ENCODE measurements at regions not wholly inside any gene's neighbourhood (a gene's known extent, or its start where the extent isn't known, plus 50 kb on each side); places are given as distances from the start of the nearest gene placed in this dataset.

DNA sequence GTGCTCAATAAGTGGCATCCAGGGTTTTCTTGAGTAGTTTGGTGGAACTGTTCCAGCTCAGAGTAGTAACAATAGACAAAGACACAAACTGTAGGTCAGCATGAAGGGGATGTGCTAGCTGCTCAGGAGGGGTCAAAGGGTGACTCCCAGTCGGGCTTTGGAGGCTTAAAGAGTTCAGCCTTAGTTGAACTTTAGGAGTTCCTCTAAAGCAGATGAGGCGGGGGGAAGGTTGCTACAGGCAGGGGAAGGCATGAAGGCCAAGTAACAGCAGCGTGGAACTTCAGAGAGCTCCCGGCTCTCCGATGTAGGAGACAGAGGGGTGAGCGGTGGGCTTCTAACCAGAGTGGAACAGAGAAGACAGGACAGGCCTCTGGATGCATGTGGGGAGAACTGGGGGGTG, 115.5 kb upstream of the CD93 start:
- no peak for DNase-seq

GRCh38 chr20:23200914-23201313, 114.8 kb upstream of the CD93 start:
- DNase-seq: no peak

- DNase-seq: no peak
Observed at GRCh38 chr20:23200413-23200812, 114.3 kb upstream of the CD93 start.

DNA sequence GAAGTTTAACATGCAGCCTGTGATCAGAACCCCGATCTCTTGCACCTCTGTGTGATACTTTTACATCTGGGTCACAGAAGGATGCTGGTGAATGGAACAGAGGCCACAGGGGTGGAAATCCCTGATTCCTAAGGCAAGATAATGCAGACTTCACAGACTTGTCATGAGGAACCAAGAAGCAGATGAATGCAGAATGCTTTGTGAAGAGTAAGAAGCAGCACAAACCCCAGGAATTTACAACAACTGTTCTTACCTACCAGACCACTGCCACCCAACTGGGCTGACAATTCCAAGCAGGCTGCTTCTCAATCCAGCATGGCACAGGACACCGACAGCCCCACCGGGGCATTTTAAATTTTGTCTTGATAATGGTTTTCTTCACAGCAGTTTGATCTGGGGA, 113.2 kb upstream of the CD93 start:
- DNase-seq: no peak

GRCh38 chr20:23198815-23199214, 112.7 kb upstream of the CD93 start:
- no peak for DNase-seq

DNA sequence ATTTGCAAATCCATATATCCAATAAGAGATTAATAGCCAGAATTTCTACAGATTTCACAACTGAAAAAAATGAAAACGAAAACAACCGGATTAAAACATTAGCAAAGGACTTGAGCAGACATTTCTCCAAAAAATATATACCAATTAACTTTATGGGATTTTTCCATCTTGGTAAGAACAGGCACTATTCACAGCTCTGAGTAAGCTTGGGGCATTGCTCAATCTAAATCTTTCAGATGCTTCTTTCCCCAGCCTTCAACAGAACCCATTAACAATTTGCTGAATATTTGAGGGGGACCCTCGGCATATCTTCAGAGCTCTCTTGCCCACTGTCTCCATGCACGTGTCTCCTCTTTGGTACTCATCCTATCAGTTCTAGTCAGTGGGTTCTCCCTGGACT, 111.7 kb upstream of the CD93 start:
- DNase-seq: no peak

DNA sequence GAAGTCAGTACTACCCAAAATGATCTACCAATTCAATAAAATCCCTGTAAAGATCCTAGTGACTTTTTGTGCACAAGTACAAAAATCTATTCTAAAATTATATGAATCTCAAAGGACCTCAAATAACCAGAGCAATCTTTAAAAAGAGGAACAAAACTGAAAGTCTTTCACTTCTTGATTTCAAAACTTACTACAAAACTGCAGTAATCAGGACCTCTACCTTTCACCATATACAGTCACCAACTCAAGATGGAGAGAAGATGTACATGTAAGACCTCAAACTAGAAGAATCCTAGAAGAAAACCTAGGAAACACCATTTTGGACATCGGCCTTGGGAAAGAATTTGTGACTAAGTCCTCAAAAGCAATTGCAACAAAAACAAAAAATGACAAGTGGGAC, 109.5 kb upstream of the CD93 start:
- no peak for DNase-seq

- DNase-seq: no peak
Observed at GRCh38 chr20:23193801-23194384, 107.8 kb upstream of the CD93 start.

GRCh38 chr20:23192469-23192868, 106.3 kb upstream of the CD93 start:
- no peak for DNase-seq

DNA sequence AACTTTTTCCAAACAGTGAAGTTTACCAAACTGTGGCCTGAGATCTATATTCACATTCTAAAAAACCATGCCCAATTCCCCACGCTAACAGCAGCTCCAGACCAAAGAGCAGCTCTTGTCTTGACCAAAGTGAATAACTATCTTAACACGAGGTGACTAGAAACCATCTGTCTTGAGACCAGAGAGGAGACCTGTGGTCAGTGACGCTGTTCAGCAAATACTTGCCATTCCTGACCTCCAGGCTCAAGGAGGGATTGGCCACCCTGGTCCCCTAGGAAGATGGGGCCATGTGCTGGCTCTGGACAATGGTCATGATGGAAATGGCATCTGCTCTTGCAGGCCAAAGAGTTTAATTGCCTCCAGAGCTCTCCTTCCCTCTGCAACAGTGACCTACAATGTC, 104.4 kb upstream of the CD93 start:
- no peak for DNase-seq

DNA sequence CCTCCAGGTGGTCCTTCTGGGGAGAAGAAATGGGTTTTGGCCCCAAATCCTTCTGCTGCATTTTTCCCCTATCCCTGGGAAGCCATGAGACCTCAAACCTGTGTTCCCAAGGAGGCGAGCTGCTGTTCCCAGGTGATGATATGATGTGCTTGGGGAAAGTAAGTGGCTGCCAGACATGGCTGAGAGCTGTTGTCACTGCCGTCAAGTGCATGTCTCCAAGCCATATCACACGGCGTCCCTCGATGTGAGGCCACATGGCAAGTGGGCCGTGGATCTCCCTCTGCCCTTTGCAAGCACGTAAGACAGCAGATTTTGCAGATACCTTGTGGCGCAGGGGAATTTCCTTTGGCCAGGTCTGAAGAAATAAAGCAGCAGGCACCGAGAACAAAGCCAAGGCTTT, 103.7 kb upstream of the CD93 start:
- no peak for DNase-seq

DNA sequence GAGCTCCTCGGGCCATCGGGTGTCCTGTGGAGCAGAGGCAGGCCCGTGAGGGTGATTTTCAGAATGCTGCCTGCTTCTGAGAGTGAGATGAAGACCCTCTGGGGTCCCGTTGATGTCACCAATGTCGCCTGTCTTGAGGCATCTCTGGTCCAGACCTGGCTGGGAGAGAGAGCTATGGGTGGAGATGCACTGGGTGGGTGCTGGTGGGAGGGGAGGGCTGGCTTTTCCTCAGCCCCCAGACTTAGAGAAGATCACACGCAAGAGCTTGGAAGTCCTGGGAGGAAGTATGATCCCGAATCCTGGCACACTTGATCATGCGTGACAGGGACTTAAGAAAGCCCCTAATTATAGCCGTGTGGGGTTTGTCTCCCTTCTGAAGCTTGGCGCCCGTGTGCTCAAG, 103.2 kb upstream of the CD93 start:
- no peak for DNase-seq

DNA sequence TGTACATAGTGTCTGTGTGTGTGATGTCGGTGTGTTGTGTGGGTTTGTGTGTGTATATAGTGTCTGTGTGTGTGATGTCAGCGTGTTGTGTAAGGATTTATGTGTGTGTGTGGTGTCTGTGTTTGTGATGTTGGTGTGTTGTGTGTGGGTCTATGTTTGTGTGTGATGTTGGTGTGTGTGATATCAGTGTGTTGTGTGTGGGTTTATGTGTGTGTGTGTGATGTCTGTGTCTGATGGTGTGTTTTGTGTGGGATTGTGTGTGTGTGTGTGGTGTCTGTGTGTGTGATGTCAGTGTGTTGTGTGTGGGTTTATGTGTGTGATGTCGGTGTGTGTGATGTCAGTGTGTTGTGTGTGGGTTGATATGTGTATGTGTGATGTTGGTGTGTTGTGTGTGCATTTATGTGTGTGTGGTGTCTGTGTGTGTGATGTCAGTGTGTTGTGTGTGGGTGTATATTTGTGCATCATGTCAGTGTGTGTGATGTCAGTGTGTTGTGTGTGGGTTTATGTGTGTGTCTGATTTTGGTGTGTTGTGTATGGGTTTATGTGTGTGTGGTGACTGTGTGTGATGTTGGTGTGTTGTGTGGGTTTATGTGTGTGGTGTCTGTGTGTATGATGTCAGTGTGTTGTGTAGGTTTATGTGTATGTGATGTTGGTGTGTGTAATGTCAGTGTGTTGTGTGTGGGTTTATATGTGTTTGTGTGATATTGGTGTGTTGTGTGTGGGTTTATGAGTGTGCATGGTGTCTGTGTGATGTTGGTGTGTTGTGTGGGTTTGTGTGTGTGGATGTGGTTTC, 102.4 kb upstream of the CD93 start:
- DNase-seq: no peak

- DNase-seq: no peak
Observed at GRCh38 chr20:23187751-23188150, 101.6 kb upstream of the CD93 start.

DNA sequence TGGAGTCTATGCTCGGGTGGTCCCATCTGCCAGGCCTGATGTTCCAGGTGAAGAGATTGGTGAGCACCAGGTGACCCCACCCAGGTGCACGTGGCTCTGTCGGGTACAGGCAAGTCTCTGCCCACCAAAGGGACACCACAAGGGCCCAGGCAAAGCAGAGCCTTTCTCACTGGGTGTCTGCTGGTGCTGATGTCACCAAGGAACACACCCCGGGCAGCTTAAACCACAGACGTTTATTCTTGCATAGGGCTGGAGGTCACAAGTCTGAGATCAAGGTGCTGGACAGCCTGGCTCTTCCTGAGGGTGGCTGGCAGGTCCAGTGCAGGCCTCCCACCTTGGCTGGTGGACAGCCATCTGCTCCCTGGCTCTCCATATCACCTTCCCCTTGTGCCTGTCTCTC, 100.7 kb upstream of the CD93 start:
- no peak for DNase-seq

DNA sequence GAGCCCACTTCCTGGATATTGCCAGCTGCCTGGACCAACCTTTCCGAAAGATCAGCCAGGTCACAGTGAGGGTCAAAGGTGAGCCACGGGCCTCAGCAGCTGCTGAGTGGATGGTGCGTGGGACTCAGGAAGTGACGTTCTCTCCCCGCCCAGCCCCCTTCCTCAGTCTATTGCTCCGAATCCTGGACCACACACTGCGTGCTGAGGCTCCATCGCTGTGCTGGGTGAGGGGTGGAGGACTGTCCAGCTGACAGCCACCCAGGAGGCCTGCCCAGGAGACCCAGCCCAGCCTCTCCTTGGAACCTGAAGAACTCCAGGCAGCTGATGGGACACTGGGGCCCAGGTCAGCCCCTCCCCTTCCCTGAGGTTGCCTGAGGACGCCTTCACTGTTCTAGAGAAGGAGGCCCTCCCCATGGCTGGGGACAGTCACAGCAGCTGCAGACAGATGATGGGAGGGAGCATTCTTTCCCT, 94.4 kb upstream of the CD93 start:
- no peak for DNase-seq

DNA sequence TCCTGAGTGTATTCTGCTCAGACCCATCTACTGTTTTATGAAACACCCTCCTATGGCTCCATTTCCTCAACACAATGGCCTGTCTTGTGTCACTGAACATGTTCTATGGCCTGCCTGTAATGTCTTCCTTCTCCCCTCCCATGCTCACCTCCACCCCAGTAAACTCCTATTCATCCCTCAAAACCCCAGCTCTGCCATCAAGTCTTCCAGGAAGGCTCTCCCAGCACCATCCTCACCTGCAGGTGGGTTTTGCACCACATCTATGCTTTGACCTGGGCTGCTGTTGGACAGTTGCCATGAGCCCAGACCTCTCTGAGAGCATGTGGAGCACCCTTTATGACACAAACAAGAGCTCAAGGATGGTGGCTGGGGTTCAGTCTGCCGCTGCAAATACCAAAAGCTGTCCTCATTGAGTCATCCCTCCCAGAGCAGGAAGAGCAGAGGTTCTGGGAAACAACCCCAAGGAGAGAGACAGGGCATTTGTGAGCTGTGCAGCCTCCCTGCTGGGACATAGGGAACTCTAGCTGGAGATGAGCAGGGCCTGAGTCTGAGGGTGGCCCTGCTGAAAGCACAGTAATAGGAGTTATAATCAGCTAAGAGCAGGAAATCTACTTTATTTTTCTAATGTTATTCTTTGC, 93.8 kb upstream of the CD93 start:
- no peak for DNase-seq

DNA sequence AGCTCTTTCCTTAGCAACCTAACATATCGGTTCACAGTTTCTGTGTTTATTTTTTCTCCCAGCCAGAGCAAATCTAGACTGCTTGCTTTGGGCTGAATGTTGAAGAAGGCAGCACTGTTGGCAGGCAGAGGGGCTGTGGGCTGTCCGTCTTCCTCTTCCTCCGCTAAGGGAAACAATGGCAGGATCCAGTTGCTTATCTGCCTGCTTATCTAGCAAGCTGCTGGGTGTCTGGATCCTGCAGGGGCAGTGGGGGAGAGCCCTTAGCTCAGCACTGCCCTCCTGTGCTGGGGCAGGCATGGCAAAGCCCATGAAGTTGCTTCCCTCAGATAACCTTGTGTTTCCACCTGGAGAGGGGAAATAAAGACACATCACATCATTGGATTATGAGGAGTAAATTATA, 92.7 kb upstream of the CD93 start:
- DNase-seq: no peak

- no peak for DNase-seq
Observed at GRCh38 chr20:23174821-23175220, 88.7 kb upstream of the CD93 start.

- no peak for DNase-seq
Observed at GRCh38 chr20:23167431-23167830, 81.3 kb upstream of the CD93 start.

DNA sequence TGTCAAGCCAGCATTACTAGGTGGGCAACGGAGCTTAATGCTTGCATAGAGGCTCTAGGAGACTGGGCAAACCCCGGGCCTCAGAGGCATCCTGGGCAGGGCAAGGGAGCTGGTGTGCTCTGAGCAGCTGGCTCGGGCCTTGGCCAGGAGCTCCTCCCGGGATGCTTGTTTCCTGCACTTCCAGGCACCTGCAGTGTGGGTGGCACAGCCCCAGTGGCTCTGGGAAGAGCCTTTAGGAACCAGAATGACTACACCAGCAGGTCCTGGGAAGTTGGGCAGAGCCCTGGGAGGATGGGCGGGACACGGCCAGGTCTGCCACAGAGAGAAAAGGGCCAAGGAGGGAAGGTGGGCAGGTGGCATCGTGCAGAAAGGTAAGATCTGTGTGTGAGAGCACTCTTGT, 80.4 kb upstream of the CD93 start:
- no peak for DNase-seq

GRCh38 chr20:23165964-23166363, 79.8 kb upstream of the CD93 start:
- no peak for DNase-seq

DNA sequence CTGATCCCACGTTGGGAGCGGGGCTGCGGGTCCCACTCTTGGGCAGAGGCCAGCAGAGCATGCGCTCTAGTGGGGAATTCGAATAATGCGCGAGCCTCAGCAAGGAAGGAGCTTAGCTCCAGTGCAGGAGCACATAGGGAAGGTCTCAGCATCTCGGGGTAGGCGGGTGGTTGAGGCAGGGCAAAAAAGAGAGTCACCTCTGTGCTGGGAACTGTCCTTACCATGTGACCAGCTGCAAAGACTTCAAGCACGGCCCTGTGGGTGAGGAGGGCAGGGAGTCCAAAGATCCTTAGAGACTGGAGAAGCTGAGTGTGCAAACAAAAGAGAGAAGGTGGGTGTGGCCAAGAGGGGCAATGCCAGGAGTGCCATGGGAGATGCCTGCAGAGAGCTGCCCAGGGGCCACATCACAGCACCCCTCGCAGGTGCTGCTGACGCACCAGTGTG, 79.2 kb upstream of the CD93 start:
- no peak for DNase-seq

- DNase-seq: no peak
Observed at GRCh38 chr20:23164176-23164601, 78.1 kb upstream of the CD93 start.
